ENCODE measurements at regions not wholly inside any gene's neighbourhood (a gene's known extent, or its start where the extent isn't known, plus 50 kb on each side); places are given as distances from the start of the nearest gene placed in this dataset.

DNA sequence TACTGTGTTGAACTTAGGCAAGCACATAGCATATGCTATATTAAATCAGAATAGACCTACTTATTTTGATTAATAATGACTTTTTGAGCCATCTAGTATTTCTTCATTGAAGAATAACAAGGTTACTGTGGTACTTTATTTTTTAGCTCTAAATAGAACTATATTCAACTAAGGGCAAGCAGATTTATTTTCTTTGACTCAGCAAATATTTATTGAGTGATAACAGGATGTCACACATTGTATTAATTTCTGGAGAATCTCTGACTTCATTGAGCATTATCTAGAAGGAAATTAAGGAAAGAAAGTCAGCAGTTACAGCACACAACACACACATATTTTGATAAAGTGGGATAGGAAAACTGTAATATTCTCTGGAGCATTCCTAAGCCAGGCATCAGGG lies 407.4 kb downstream of the CD109 start:
- TF ChIP-seq GATA2 (IDR thresholded peaks at IDR 0.05; ENCODE audit: low read depth, low read length) (no peak), GATA3 (IDR thresholded peaks at IDR 0.05; ENCODE audit: low read depth, low read length) (no peak)

All from SH-SY5Y (cell line).